CD4-positive, alpha-beta T cell treated with Interleukin-10 for 1 hour (primary cell): ENCODE measurements at regions not wholly inside any gene's neighbourhood (a gene's known extent, or its start where the extent isn't known, plus 50 kb on each side); places are given as distances from the start of the nearest gene placed in this dataset.

Source experiments
- DNase-seq: peaks from one replicate; pipeline ENCODE4 v3.0.0-alpha.2; 2020

DNA sequence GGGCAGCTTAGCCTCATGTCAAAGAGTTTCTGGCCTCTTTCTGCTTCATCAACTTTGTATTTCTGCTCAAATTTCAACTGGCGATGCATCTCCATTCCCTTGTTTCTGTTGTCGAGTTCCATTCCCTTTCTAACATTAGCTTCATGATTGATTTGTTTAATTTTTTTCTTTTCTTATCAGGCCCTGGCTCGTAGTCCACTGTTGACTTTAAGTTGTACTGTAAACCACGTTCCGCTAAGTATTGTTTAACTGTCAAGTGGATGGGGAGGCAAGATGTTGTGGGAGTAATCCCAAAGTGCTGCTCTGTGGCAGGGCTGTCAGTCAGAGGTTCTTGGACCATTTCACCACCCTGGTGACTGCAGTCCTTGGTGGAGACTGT lies 309.1 kb downstream of the PSAT1 start:
- DNase-seq, result no peak

DNA sequence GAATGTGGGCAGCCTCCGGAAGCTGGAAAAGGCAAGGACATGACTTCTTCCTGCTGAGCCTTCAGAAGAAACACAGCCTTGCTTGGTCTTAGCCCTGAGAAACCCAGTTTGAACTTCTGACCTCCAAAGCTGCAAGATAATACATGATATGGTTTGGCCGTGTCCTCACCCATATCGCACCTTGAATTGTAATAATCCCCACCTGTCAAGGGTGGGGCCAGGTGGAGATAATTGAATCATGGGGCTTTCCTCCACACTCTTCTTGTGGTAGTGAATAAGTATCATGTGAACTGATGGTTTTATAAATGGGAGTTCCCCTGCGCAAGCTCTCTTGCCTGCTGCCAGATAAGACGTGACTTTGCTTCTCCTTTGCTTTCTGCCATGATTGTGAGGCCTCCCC lies 310.9 kb downstream of the PSAT1 start:
- DNase-seq, result no peak

DNA sequence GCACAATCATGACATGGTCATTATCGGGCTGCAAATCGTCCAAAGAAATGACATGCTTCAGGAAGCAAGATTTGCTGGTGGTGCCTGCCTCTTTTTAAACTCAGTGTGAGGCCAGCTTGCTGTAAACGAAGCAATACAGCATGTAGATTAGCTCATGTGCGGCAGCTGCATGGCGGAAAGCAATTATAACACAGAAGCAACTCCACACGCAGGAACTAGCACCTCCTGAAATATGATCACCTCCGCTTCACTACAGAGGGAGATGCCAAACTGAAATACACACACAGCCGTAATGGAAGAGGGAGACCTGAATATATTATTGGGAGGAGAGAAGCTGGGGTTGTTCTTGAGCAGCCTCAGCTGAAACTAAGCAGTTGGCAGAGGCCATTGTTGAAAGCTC lies 312.5 kb downstream of the PSAT1 start:
- no peak for DNase-seq

DNA sequence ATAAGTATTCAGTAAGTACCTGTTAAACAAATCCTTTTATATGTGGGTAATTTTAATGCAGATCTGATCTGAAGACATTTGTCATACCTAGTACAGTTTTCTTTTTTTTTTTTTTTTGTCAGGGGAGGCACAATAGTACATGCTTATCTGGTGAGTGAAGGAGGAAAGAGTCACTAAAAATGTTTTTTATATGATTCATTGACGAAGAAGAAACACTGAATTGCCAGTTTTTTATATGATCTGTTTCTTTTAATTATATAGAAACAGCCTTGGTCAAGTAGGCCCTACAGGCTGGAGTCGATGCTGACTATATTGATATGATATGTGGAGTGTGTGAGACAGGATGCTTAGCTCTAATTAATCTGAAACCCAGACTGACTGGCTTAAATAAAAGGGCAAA lies 315.2 kb downstream of the PSAT1 start:
- DNase-seq, result no peak

DNA sequence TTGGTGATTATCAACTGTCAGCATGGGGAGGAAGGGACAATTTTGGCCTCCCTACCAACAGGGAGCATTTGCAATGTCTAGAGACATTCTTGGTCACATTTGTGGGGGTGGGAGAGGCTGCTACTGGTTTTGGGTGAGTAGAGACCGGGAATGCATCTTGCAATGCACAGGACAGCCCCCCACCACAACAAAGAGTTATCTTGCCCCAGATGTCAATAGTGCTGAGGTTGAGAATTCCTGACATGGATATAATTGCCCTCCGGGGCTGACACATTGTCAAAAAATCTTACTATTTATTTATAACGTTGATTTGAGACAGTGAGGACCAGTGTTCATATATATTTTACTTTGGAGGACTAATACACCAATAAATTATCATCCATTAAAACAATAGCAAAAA lies 316.1 kb downstream of the PSAT1 start:
- DNase-seq, result no peak

DNA sequence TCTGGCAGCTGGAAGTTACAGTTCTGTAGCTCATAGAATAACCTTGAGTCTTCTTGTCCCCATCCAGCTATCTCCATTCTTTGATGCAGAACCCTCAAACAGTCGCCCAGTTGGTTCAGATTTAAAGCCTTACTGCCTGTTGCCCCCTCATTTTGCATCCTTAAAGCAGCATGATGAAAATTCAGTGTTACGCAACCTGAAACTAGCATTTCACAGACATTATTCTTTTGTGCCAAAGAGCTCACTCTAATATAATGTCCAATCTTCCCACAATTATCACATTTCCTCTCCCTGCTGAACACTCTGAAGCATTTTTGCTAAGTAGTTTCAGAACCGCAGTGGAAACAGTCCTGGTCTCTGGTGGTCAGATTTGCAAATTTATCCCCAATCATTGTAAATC lies 318.0 kb downstream of the PSAT1 start:
- no peak for DNase-seq

DNA sequence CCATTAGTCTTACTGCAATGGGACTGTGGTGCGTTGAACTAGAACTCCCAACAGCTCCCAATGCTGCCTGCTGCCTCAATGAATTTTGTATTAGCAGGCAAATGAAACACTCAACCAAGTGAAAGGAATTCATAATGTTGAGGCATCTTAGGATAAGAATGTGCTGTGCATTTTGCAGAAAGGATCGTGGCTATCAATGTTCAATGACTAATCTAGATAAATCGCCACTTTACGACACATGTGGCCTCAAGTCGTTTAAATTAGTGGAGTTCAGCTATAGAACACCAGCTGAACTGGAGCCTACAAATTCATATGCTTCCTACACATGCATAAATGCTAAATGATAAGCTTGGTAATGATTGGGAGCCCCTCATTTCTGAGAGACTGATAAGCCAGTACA lies 318.4 kb downstream of the PSAT1 start:
- DNase-seq, result no peak

DNA sequence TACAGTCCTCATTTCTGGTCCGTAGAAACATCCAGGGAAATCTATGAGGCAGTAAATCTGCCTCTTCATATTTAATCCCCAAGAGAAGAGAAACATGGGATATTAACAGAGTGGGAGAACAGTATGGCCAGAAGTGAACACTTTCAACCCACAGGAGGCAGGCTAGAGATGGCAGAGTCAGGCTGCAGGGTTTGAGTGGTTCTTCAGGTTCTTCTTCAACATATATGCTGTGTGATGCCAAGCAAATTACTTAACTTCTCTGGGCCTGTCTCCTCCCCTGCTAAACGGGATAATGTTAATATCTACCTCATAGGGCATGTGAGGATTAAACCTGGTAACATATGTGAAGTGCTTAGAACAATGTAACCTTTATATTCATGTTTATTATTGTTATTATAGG lies 321.8 kb downstream of the PSAT1 start:
- DNase-seq, result no peak

DNA sequence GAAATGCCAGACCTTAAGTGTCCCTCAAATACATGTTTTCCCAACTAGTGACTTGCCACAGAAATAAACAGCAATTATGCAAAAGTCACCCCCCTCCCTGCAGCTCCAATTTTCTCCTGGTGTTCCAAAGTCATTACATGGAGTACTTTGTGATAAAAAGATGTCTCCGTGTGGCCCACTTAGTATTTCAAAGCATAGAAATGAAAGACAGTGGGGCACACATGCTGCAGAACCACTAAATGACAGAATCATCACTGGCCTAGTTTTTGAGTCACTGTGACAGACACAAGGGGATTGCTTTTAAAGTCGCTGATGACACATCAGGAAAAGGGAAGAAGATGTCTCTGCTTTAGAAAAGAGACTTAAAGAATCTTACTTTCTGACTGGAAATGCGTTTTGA lies 323.4 kb downstream of the PSAT1 start:
- DNase-seq, result no peak

DNA sequence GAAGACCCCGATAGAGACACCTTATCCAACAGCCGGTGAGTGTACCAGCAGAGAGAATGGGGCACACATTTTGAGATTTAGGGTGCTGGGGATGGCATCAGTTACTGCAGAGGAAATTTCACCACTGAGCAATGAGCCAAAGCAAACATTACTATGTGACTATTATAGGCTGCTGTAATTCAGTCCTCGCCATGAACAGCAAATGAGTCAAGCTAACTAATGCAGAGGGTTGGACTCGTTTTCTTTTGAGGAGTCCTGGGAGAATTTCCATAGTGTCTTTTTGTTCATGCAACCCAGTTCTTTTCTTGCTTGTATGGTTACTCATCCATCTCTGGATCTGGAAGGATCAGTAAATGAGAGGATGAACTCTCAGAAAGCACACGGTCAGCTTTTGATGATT lies 323.8 kb downstream of the PSAT1 start:
- no peak for DNase-seq

DNA sequence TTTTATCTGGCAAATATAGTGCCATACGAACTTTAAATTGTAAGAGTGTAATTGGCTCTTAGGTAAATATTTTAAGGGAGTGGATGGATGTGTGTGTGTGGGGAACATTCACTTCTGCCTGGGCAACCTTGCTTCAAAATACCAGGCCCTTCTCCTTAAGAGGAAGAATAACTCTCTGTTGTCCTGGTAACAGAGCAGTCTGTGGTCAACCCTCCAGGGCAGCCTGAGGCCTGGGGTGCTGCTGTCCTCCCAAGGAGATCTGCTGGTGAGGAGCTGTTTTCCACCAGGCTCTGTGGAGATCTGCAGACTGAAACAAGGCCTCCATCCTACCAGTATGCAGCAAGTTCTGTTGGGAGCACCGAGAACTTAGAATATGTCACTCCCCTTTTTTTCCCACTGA lies 325.2 kb downstream of the PSAT1 start:
- DNase-seq, result no peak

DNA sequence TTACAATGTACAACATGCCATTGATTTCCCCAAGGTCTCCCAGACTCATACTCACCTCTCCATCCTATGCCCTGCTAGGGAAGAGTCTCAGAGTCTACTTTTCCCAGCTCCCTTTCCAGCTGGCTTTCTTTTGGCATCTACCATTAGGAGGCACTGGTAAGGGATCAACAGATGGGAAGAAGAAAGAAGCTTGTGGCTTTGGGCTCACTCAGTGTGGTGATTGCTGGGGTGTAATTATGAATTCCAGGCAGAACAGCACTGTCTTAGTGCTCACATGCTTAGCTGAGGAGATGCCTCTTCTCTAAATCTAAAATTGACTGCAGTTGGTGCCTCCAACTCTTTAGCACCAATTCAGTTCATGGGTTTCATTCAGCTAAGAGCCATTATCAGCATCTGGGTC lies 330.0 kb downstream of the PSAT1 start:
- no peak for DNase-seq

DNA sequence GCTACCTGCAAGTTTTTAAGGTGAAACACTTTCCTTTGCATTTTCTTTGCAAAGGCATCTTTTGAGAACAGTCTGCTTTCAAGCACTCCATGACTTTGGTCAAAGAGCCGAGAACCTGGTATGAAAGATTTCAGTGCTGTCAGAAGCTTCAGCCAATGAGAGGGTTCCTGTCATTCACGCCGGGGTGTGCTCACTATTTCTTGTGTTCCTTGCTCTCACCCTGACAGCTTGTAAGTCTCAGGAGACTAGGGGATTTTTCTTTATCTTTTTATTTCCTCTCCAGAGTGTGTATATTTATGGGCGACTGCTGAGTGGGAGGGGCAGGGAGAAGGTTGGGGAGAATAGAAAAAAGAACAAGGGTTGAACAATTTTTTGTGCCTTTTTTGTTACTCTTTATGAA lies 334.0 kb downstream of the PSAT1 start:
- no peak for DNase-seq

DNA sequence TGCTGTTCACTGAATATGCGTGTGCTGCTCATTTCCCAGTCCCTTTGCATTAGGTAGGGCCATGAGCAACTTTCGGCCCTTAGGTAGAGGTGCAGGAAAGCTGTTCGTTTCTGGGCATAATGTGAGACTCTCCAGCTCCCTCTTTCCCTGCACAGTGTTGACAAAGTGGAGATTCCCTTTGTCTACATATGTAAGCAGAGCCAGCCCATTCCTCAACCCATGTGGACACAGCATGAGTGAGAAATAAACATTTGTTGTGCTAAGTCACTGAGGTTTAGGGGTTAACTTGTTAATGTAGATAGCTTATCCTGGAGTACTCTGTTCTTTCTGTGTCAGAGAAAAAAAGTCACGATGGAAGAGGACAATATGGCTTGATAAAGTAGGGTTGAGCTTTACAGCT lies 343.8 kb downstream of the PSAT1 start:
- DNase-seq, result no peak

DNA sequence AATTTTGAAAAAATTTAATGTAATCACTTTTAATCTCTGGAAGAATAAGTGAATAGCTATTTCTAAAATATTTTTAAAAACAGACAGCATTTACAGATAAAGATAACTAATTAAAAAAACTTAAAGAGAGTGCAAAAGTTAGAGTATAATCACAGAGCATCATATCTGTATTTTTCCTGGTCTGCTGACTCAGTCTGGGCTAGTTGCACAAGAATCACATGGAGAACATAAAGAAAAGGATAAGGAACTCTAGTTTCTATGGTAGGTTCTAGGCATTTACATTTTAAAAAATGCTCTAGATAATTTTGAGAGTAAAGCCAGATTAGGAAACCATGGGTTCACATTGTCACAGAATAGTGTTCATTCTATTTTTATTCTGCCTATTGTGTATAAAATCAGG lies 347.4 kb downstream of the PSAT1 start:
- no peak for DNase-seq

DNA sequence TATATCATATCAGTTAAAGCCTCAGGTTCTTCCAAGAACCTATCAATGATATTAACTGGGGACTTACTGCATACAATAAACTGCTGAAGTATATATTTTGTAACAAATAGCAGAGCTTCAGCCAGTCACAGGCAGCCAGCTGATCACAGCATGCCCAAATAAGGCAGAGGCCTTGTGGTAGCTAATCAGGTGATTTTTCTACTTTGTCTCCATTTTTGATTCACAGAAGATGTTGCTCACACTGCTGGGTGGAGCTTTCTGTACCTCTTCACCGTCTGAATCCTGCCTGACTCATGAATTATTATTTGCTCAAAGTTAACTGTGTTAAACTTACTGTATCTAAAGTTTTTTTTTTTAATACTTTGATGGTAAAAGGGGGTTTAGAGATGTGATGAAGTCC lies 357.4 kb downstream of the PSAT1 start:
- DNase-seq, result no peak

DNA sequence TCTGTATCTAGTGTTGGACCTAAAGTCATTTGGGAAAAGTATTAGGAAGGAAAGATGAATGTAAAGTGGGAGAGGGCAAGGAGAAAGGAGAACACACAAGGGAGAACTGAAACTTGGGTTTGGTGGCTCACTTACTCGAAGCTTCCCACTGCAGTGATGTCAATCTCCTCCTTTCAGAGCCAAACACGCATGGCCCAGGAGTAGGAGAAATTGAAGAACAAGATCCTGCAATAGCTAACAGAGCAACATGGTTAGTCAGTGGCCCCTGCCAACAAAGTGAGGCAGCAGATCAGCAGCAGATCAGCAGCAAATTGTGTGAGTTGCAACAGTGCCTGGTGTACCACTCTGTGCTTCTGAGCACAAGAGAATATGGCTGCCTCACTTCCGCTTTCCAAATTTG lies 366.4 kb downstream of the PSAT1 start:
- no peak for DNase-seq

DNA sequence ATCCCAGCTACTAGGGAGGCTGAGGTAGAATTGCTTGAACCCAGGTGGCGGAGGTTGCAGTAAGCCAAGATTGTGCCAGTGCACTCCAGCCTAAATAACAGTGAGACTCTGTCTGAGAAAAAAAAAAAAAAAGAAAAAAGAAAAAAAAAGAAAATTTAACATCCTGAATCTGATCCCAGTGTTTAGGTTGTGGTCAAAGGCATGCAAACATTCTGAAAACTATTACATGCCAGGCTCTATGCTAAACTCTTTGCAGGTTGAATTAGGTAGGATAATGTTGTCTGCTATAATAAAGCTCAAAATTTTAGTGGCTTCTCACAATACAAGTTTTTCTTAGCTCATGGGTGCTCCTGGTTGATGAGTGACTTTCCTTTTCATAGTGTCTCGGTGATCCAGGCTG lies 367.4 kb downstream of the PSAT1 start:
- no peak for DNase-seq

DNA sequence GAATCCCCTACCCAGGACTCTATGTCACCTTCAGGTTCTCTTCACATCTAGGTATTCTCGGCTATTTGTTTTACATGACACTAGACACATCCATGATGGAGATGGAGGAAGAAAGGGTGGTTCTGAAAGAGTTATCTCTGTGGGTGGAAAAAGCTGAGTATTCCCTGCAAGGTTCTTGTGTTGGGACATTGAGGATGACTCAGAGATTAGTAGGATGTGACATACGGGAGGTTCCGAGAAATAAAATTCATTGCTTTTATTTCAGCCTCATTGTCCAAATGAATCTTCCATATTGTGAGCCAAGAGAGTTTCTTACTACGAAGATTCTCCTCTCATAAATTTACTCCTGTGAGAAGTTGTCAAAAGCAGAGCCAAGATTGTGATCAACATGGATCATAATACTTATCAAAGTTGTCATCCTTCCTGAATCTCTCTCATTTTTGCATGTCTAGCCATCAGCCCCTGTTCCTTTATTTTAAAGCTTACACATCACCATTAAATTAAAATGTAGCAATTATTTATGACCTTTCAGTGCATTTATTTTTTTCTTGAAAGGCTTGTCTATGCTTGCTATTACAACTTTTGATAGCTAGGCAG lies 370.0 kb downstream of the PSAT1 start:
- DNase-seq, result no peak

DNA sequence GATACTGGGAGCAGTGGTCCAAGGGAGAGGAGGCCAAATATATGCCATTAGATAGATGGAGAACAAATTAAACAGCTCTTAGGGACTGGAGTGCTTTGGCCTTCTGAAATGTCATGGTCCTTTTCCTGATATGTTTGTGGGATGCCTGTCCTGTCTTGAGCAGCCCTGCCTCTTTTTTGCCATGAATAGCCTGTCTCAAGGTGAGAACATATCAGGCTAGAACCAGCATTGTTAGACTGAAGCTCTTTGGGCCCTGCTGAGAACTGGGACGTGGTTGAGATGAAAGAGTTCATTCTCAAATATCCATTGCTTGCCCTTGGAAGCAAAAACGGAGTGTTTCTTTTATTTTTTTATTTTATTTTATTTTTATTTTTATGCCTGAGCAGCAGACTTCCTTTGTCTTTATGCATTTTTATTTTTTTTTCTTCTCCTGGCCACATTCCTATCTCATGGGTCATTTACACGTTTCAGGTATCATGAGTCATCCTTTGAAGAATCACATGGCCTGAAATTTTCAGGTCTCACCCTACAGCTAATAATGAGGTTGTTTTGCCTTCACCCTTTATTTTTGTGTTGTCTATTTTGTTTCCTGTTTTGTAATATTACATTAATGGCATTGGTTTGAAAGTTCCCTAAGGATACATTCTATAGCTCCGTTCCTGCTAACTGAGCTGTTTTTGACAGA lies 371.4 kb downstream of the PSAT1 start:
- DNase-seq, result no peak

DNA sequence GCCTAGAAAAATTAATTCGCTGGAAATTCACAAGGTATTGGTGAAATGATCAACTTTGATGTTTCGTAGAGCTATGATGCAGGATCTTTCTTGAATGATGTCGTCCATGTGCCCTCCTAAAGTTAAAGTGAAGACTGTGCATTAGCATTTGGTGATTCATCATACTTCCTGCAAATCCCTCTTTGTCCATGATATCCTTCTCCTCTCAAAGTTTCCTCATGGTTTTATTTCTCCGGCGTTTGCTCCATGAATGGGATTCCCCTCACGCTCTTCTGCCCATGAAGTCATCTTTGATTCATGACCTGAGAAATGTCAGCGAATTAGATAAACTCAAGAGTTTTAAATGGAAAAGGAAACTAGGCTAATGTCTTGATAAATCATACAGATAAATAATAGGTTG lies 372.7 kb downstream of the PSAT1 start:
- DNase-seq, result no peak

DNA sequence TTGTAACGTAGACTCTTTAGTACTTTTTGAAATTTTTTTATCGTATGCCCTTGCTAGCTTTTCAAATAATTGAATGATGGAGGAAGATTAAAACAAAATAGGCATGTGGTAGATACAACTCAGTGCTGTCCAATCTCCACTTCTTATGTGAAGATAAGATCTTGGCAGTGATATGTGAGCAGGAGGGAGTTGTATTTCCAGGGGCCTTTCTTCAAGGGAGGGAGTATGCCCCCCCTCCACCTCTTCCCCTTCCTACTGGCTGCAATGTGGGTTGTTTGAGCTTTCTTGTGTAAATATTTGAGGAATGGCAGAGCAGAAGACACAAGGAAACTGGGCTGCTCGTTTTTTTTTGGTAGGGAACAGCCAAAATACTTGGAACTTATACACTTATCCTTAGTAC lies 374.9 kb downstream of the PSAT1 start:
- no peak for DNase-seq

DNA sequence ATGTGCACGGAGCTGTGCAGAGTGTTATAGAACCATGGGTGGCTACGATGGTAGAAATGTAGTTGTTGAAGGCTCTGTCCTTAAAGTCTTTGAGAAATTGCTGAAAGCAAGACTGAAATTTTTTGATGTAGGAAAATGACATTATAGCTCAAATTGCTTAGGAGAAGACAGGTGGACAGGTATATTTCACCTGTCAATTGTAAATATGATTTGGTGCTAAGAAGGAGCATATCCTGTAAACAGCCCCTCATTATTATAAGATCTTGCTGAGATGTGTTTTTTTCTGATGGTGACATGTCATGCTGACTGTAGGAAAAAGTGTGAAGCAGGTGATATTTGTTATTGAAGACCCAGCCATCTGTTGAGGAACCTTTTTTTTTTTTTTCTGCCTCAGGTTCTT lies 377.9 kb downstream of the PSAT1 start:
- DNase-seq, result no peak

DNA sequence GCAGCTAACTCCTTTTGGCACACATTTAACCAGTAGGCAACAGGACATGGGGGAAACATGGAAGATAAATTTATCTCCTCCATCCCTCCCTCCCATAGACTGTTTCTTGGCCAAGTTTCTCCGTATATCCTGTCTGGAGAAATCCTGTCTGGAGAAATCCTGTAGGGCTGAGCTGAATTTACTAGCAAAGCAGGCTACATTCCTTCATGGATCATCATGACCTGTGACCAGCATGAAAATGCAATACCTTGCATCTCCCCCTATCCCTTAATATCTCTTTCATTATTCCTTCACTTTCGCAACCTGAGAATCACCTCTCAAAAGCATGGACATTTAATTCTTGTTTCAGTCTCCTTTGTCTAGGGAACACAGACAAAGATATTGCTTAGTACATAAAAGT lies 379.1 kb downstream of the PSAT1 start:
- DNase-seq, result no peak

DNA sequence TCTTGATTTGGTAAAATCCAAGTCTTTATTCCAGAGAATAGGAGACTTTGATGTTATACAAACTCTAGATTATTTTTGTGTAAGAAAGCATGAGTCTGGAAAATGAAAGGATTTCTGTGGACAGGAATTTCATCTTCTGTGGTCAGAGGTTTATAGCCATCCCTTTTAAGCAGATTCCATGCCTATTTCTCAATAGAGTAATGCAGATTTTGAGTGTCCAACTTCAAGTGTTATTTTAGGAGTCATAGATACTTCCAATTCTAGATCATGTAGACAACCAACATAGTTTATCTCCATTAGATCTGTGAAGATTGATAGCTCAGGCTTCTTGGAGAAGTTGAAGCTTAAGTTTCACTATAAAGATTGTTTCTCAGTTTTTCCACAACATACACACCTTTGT lies 379.7 kb downstream of the PSAT1 start:
- no peak for DNase-seq

DNA sequence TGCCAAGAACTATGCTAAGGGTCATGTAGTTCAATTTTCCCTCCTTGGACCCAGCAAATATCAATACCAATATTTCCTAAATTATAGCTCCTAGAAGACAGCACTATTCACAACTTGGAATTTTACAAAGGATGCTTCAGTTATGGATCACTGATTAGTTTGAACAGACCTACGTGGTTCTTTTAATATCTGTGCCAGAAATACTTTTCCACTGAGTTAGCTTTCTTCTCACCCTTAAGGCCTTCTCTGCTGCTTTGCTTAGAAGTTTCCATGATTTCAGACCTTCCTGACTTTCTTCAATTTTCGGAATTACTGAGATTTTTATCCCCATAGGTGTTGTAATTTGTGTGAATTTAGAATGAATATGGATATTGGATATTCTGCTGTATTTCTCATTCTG lies 380.4 kb downstream of the PSAT1 start:
- DNase-seq, result no peak
